GM23338 (cell line): ENCODE measurements at regions not wholly inside any gene's neighbourhood (a gene's known extent, or its start where the extent isn't known, plus 50 kb on each side); places are given as distances from the start of the nearest gene placed in this dataset.

Source experiments
- ATAC-seq: fragments of 200-7000 bp; cut with Tn5 transposase; 3 replicates; pipeline ENCODE4 v1.9.1; 2020
- DNase-seq: peaks from one replicate; pipeline ENCODE4 v3.0.0-alpha.2; 2015; ENCODE audit warnings: low spot score
- H2AFZ ChIP-seq: fragments of 200-600 bp; sonication (generic); 2 replicates; pipeline ENCODE4 v1.8.0; 2016; ENCODE audit warnings: antibody characterized with exemption, mild to moderate bottlenecking, moderate library complexity
- H3F3A ChIP-seq: fragments of 200-600 bp; sonication (generic); replicated peaks from 2 replicates; pipeline ENCODE4 v1.8.0; 2017; ENCODE audit warnings: antibody characterized with exemption, mixed run types, low read depth
- H3K27ac ChIP-seq: fragments of 200-600 bp; sonication (generic); 2 replicates; pipeline ENCODE4 v1.6.1; 2016; ENCODE audit warnings: low read depth
- H3K27me3 ChIP-seq: fragments of 200-600 bp; sonication (generic); 2 replicates; pipeline ENCODE4 v1.8.0; 2016; ENCODE audit warnings: mild to moderate bottlenecking, mixed run types, moderate library complexity; ENCODE audit not compliant: insufficient read depth
- H3K36me3 ChIP-seq: fragments of 200-600 bp; sonication (generic); 2 replicates; pipeline ENCODE4 v1.8.0; 2016; ENCODE audit warnings: mild to moderate bottlenecking; ENCODE audit not compliant: insufficient read depth
- H3K4me1 ChIP-seq: fragments of 200-600 bp; sonication (generic); 2 replicates; pipeline ENCODE4 v1.8.0; 2016; ENCODE audit warnings: mild to moderate bottlenecking, moderate library complexity; ENCODE audit not compliant: insufficient read depth
- H3K4me2 ChIP-seq: fragments of 200-600 bp; sonication (generic); 2 replicates; pipeline ENCODE4 v1.7.1; 2017; ENCODE audit warnings: mixed run types
- H3K4me3 ChIP-seq: fragments of 200-600 bp; sonication (generic); 2 replicates; pipeline ENCODE4 v1.6.1; 2016; ENCODE audit warnings: mixed run types
- H3K79me2 ChIP-seq: fragments of 200-600 bp; sonication (generic); replicated peaks from 2 replicates; pipeline ENCODE4 v1.8.0; 2017; ENCODE audit warnings: mild to moderate bottlenecking; ENCODE audit not compliant: insufficient read depth
- H3K9me2 ChIP-seq: fragments of 200-600 bp; sonication (generic); 2 replicates; pipeline ENCODE4 v1.8.0; 2017; ENCODE audit not compliant: insufficient read depth
- H4K20me1 ChIP-seq: fragments of 200-600 bp; sonication (generic); replicated peaks from 2 replicates; pipeline ENCODE4 v1.8.0; 2017; ENCODE audit warnings: mild to moderate bottlenecking; ENCODE audit not compliant: insufficient read depth
- H3K27ac Mint-ChIP-seq: 2 replicates; pipeline ENCODE4 v1.8.0; 2020; ENCODE audit warnings: inconsistent platforms, mild to moderate bottlenecking, moderate library complexity, mixed read lengths
- H3K27me3 Mint-ChIP-seq: 3 replicates; pipeline ENCODE4 v1.8.0; 2022; ENCODE audit warnings: low read depth, mild to moderate bottlenecking, moderate library complexity, mixed read lengths, inconsistent platforms; ENCODE audit not compliant: insufficient read depth, poor library complexity
- H3K36me3 Mint-ChIP-seq: 3 replicates; pipeline ENCODE4 v1.8.0; 2021; ENCODE audit warnings: low read depth, mild to moderate bottlenecking, inconsistent platforms, moderate library complexity, mixed read lengths
- H3K4me1 Mint-ChIP-seq: 3 replicates; pipeline ENCODE4 v1.8.0; 2020; ENCODE audit warnings: mild to moderate bottlenecking, inconsistent platforms, mixed read lengths
- H3K4me3 Mint-ChIP-seq: 3 replicates; pipeline ENCODE4 v1.8.0; 2021; ENCODE audit warnings: moderate library complexity, mild to moderate bottlenecking, inconsistent platforms, mixed read lengths
- H3K9me3 Mint-ChIP-seq: 3 replicates; pipeline ENCODE4 v1.8.0; 2020; ENCODE audit warnings: moderate library complexity, mild to moderate bottlenecking, inconsistent platforms, mixed read lengths
- EZH2phosphoT487 ChIP-seq: fragments of 200-600 bp; sonication (generic); IDR thresholded peaks from one replicate; pipeline ENCODE4 v1.8.1; 2018; ENCODE audit warnings: antibody characterized with exemption; ENCODE audit not compliant: unreplicated experiment
- JUNB ChIP-seq: IDR thresholded peaks from one replicate; pipeline ENCODE4 v1.6.1; 2016; ENCODE audit warnings: antibody characterized with exemption; ENCODE audit not compliant: unreplicated experiment
- NANOG ChIP-seq: IDR thresholded peaks from 2 replicates; pipeline ENCODE4 v1.6.1; 2016; ENCODE audit warnings: antibody characterized with exemption, borderline replicate concordance
- STAT1 ChIP-seq: IDR thresholded peaks from one replicate; pipeline ENCODE4 v1.6.1; 2016; ENCODE audit warnings: antibody characterized with exemption; ENCODE audit not compliant: unreplicated experiment
- ZNF114 ChIP-seq: fragments of 250-450 bp; sonication (Bioruptor Pico); IDR thresholded peaks from 2 replicates; pipeline ENCODE4 v1.5.0; 2020; ENCODE audit warnings: mild to moderate bottlenecking, moderate library complexity
- ZNF331 ChIP-seq: fragments of 250-450 bp; sonication (Bioruptor Pico); IDR thresholded peaks from 2 replicates; pipeline ENCODE4 v1.5.0; 2020; ENCODE audit warnings: low read depth, mild to moderate bottlenecking, moderate library complexity
- TF ChIP-seq, protein P1 (sequence below): fragments of 250-450 bp; sonication (Bioruptor Pico); IDR thresholded peaks from 2 replicates; pipeline ENCODE4 v1.5.0; 2020; ENCODE audit warnings: mild to moderate bottlenecking, moderate library complexity
- TF ChIP-seq, protein P2 (sequence below): IDR thresholded peaks from 2 replicates; pipeline ENCODE4 v1.6.1; 2016; ENCODE audit warnings: antibody characterized with exemption

DNA sequence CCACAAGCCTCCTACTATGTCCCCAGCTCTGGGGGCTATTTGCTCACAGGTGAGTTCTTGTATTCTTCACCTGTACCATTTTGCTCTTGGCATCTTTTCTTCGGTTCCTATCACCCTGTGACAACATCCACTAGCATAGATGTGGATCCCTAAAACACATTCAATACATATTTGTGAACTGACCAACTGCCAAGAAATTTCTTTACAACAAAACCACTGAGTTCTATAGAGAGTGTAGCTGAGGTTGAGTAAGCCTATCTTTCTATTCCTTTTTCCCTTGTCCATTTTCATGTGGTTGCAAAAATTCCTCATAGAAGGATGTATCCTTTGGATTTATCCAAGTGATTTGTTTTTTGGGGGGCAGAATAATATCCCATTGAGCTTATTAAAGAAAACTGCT is 192.7 kb upstream of the ITGA4 start (continued):
- TF ChIP-seq, protein P1, sequence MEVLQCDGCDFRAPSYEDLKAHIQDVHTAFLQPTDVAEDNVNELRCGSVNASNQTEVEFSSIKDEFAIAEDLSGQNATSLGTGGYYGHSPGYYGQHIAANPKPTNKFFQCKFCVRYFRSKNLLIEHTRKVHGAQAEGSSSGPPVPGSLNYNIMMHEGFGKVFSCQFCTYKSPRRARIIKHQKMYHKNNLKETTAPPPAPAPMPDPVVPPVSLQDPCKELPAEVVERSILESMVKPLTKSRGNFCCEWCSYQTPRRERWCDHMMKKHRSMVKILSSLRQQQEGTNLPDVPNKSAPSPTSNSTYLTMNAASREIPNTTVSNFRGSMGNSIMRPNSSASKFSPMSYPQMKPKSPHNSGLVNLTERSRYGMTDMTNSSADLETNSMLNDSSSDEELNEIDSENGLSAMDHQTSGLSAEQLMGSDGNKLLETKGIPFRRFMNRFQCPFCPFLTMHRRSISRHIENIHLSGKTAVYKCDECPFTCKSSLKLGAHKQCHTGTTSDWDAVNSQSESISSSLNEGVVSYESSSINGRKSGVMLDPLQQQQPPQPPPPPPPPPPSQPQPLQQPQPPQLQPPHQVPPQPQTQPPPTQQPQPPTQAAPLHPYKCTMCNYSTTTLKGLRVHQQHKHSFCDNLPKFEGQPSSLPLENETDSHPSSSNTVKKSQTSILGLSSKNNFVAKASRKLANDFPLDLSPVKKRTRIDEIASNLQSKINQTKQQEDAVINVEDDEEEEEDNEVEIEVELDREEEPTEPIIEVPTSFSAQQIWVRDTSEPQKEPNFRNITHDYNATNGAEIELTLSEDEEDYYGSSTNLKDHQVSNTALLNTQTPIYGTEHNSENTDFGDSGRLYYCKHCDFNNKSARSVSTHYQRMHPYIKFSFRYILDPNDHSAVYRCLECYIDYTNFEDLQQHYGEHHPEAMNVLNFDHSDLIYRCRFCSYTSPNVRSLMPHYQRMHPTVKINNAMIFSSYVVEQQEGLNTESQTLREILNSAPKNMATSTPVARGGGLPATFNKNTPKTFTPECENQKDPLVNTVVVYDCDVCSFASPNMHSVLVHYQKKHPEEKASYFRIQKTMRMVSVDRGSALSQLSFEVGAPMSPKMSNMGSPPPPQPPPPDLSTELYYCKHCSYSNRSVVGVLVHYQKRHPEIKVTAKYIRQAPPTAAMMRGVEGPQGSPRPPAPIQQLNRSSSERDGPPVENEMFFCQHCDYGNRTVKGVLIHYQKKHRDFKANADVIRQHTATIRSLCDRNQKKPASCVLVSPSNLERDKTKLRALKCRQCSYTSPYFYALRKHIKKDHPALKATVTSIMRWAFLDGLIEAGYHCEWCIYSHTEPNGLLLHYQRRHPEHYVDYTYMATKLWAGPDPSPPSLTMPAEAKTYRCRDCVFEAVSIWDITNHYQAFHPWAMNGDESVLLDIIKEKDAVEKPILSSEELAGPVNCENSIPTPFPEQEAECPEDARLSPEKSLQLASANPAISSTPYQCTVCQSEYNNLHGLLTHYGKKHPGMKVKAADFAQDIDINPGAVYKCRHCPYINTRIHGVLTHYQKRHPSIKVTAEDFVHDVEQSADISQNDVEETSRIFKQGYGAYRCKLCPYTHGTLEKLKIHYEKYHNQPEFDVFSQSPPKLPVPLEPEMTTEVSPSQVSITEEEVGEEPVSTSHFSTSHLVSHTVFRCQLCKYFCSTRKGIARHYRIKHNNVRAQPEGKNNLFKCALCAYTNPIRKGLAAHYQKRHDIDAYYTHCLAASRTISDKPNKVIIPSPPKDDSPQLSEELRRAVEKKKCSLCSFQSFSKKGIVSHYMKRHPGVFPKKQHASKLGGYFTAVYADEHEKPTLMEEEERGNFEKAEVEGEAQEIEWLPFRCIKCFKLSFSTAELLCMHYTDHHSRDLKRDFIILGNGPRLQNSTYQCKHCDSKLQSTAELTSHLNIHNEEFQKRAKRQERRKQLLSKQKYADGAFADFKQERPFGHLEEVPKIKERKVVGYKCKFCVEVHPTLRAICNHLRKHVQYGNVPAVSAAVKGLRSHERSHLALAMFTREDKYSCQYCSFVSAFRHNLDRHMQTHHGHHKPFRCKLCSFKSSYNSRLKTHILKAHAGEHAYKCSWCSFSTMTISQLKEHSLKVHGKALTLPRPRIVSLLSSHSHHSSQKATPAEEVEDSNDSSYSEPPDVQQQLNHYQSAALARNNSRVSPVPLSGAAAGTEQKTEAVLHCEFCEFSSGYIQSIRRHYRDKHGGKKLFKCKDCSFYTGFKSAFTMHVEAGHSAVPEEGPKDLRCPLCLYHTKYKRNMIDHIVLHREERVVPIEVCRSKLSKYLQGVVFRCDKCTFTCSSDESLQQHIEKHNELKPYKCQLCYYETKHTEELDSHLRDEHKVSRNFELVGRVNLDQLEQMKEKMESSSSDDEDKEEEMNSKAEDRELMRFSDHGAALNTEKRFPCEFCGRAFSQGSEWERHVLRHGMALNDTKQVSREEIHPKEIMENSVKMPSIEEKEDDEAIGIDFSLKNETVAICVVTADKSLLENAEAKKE, result no peak
- no peak for TF ChIP-seq ZNF331 (CRISPR knock-in tag)
- TF ChIP-seq EZH2phosphoT487, result no peak
- TF ChIP-seq STAT1, result no peak
- TF ChIP-seq ZNF114 (CRISPR knock-in tag), result no peak
- no peak for TF ChIP-seq JUNB
- TF ChIP-seq, protein P2, sequence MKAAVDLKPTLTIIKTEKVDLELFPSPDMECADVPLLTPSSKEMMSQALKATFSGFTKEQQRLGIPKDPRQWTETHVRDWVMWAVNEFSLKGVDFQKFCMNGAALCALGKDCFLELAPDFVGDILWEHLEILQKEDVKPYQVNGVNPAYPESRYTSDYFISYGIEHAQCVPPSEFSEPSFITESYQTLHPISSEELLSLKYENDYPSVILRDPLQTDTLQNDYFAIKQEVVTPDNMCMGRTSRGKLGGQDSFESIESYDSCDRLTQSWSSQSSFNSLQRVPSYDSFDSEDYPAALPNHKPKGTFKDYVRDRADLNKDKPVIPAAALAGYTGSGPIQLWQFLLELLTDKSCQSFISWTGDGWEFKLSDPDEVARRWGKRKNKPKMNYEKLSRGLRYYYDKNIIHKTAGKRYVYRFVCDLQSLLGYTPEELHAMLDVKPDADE, result no peak

- H3K27me3 Mint-ChIP-seq, result no peaks in the 10 kb centered on the region
- Histone ChIP-seq H4K20me1 (no peaks in the 10 kb centered on the region), H3K4me3 (no peak overlapping the region), H3K4me1 (peaks cover 17% of the 10 kb centered on the region), H3K36me3 (no peaks in the 10 kb centered on the region), H3K9me2 (peaks cover 11% of the 10 kb centered on the region), H3K27ac (no peak overlapping the region), H3F3A (no peaks in the 10 kb centered on the region), H3K27me3 (no peaks in the 10 kb centered on the region), H3K79me2 (no peaks in the 10 kb centered on the region), H2AFZ (no peak overlapping the region), H3K4me2 (peak overlapping the region; percentile 63)
- no peaks in the 10 kb centered on the region for H3K36me3 Mint-ChIP-seq
- H3K27ac Mint-ChIP-seq, result peak overlapping the region; percentile 56; the same call in 1 of the 2 replicates
- no peak overlapping the region for H3K4me3 Mint-ChIP-seq
- peaks cover 27% of the 10 kb centered on the region for H3K4me1 Mint-ChIP-seq
- H3K9me3 Mint-ChIP-seq, result no peaks in the 10 kb centered on the region
- DNase-seq, result no peak
- no peak for ATAC-seq
- TF ChIP-seq, protein P1, result no peak
- TF ChIP-seq NANOG (no peak), ZNF331 (CRISPR knock-in tag) (no peak)
- TF ChIP-seq, protein P2, result no peak
These were observed 190.6 kb upstream of the ITGA4 start for GRCh38 chr2:181266614-181267013.
